ENCODE measurements at regions not wholly inside any gene's neighbourhood (a gene's known extent, or its start where the extent isn't known, plus 50 kb on each side); places are given as distances from the start of the nearest gene placed in this dataset.

- TF ChIP-seq GATA2 (IDR thresholded peaks at IDR 0.05; ENCODE audit: low read depth, low read length) (no peak), GATA3 (IDR thresholded peaks at IDR 0.05; ENCODE audit: low read depth, low read length) (no peak)
Observed at GRCh38 chr5:107090506-107090905, 580.2 kb downstream of the EFNA5 start.
